RWPE1 (cell line): ENCODE measurements at regions not wholly inside any gene's neighbourhood (a gene's known extent, or its start where the extent isn't known, plus 50 kb on each side); places are given as distances from the start of the nearest gene placed in this dataset.

Source experiments
- CTCF ChIA-PET: fragments of 350-600 bp; sonication (Branson Sonifier 250); formaldehyde crosslinking; extraction: SDS; loops from one replicate; lab custom pipeline; 2021; lab: Yijun Ruan, JAX
- POLR2A ChIA-PET: fragments of 400-600 bp; formaldehyde crosslinking; extraction: SDS; loops from one replicate; lab custom pipeline; 2020; ENCODE audit warnings: antibody characterized with exemption; ENCODE audit not compliant: low non-redundant PET; lab: Yijun Ruan, JAX
- DNase-seq: peaks from one replicate; pipeline ENCODE4 v3.0.0; 2012; ENCODE audit warnings: low spot score
- H3K27ac ChIP-seq: fragments of 450-650 bp; 2 replicates; pipeline ENCODE4 v1.5.1; 2017
- CTCF ChIP-seq: fragments of 450-650 bp; conservative IDR thresholded peaks from 2 replicates; pipeline ENCODE4 v1.5.1; 2017; ENCODE audit warnings: low read depth, mild to moderate bottlenecking

- CTCF ChIA-PET, result interaction anchor here (0.6 kb wide), 1 partner anchor 13 kb away, joined by 3 read pairs; no protein-coding TSS in a partner anchor
- H3K27ac ChIP-seq, result no peak overlapping the region
- TF ChIP-seq CTCF, result no peak
- POLR2A ChIA-PET, result no interaction called here
- no peak for DNase-seq
Measured at GRCh38 chr19:8905342-8905741, 73.2 kb downstream of the MBD3L1 start.

- no peak overlapping the region for H3K27ac ChIP-seq
- POLR2A ChIA-PET, result no interaction called here
- no peak for DNase-seq
- no peak for TF ChIP-seq CTCF
- CTCF ChIA-PET, result interaction anchor here (0.6 kb wide), 1 partner anchor 206 kb away, joined by 7 read pairs; no protein-coding TSS in a partner anchor
Measured at GRCh38 chr19:8908066-8908465, 75.9 kb downstream of the MBD3L1 start.

GRCh38 chr19:8910775-8911414 lies 78.7 kb downstream of the MBD3L1 start:
- ChIA-PET CTCF (no interaction called here), POLR2A (no interaction called here)
- no peak for TF ChIP-seq CTCF
- no peak for DNase-seq
- no peak overlapping the region for H3K27ac ChIP-seq

- ChIA-PET CTCF (no interaction called here), POLR2A (no interaction called here)
- no peak for DNase-seq
- TF ChIP-seq CTCF, result no peak
- no peak overlapping the region for H3K27ac ChIP-seq
Measured at GRCh38 chr19:8915997-8916396, 83.8 kb downstream of the MBD3L1 start.

GRCh38 chr19:8922591-8922990 lies 87.6 kb downstream of the MUC16 start:
- no peak for DNase-seq
- H3K27ac ChIP-seq, result no peak overlapping the region
- ChIA-PET CTCF (no interaction called here), POLR2A (no interaction called here)
- TF ChIP-seq CTCF, result no peak

GRCh38 chr19:8924283-8924682 lies 85.9 kb downstream of the MUC16 start:
- no peak overlapping the region for H3K27ac ChIP-seq
- DNase-seq, result no peak
- ChIA-PET POLR2A (no interaction called here), CTCF (no interaction called here)
- TF ChIP-seq CTCF, result no peak
